ENCODE measurements at regions not wholly inside any gene's neighbourhood (a gene's known extent, or its start where the extent isn't known, plus 50 kb on each side); places are given as distances from the start of the nearest gene placed in this dataset.
"Not testable (repeated sequence)": the region's sequence is repeated elsewhere in the genome, so short reads cannot be mapped to it uniquely, and the experiment has no call there.

GRCh38 chr21:9997507-9997906 lies 523.9 kb upstream of the TPTE start:
- not testable (repeated sequence) for TF ChIP-seq CTCF (IDR thresholded peaks at IDR 0.05; ENCODE audit: low read depth, low read length, missing input control); RAD21 (IDR thresholded peaks at IDR 0.05); HNF4G (IDR thresholded peaks at IDR 0.05); MAX (IDR thresholded peaks at IDR 0.05); YY1 (IDR thresholded peaks at IDR 0.05); SP1 (IDR thresholded peaks at IDR 0.05); TAF1 (conservative IDR thresholded peaks at IDR 0.05); ZBTB33 (IDR thresholded peaks at IDR 0.05); REST (IDR thresholded peaks at IDR 0.05)
